GM23248 (cell line): ENCODE measurements at regions not wholly inside any gene's neighbourhood (a gene's known extent, or its start where the extent isn't known, plus 50 kb on each side); places are given as distances from the start of the nearest gene placed in this dataset.

Experiments
- EZH2 ChIP-seq: fragments of 200-600 bp; sonication (generic); IDR thresholded peaks from 2 replicates; pipeline ENCODE4 v1.6.1; 2018; ENCODE audit warnings: antibody characterized with exemption, mild to moderate bottlenecking; ENCODE audit not compliant: insufficient read depth, poor library complexity, severe bottlenecking
- EZH2phosphoT487 ChIP-seq: fragments of 200-600 bp; sonication (generic); IDR thresholded peaks from 2 replicates; pipeline ENCODE4 v1.6.1; 2018; ENCODE audit warnings: antibody characterized with exemption, moderate library complexity, mild to moderate bottlenecking, low read depth; ENCODE audit not compliant: insufficient read depth

GRCh38 chr12:71242511-71242910 is 84.7 kb upstream of the TSPAN8 start:
- TF ChIP-seq EZH2 (no peak), EZH2phosphoT487 (no peak)
